GM19467 (cell line): ENCODE measurements at regions not wholly inside any gene's neighbourhood (a gene's known extent, or its start where the extent isn't known, plus 50 kb on each side); places are given as distances from the start of the nearest gene placed in this dataset.
"Not testable (repeated sequence)": the region's sequence is repeated elsewhere in the genome, so short reads cannot be mapped to it uniquely, and the experiment has no call there.

ENCODE experiments used
- ATAC-seq: cut with Tn5 transposase; IDR thresholded peaks from one replicate; pipeline ENCODE4 v1.9.1; 2021; ENCODE audit warnings: mild to moderate bottlenecking, moderate library complexity; ENCODE audit not compliant: unreplicated experiment

DNA sequence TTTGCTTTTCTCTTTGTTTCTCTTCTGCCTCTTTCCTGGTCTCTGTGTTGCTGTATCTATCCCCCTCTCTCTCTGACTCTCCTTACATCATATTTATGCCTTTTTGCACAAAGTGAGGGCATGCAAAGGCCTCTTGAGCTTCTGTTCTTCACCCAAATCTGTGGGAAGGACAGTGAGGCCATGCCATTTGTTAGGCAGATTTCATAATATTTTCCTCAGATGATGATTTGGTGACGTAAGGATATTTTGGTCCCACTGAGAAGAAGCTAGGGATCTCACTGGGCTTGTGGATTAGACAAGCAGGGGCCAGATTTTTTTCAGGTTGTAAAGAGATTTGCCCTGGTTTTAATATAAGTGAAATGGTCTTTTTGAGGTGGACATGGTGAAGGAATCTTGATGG is 249.4 kb upstream of the USP24 start:
- no peak for ATAC-seq

DNA sequence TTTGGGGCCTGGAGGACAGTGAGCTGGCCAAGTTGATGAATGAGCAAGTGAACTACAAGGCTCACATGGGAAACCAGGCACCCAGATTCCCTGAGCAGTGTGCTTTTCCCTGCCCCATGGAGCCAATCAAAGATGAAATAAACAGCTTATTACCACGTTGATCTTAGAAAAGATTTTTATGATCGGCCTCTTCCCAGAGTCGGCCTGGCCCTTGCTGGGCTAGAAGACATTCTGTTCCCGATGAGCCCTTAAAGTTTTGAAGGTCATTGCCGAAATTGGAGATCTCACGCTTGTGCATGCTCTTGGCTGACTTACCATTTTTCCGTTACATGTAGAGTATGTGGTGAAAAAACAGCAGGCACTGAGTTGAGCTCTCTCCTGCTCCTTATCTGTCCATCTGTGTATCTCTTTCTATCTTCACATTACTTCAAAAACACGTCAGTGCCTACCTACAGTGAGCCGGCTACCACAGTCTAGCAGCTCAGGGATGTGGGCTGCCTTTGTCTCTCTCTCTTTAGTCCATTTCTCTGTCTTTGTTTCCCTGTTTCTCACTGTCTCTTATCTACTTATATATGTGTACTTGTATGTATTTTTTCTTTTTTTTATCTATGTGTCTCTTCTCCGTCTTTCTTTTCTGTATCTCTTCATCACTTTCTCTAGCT is 248.8 kb upstream of the USP24 start:
- ATAC-seq = no peak

DNA sequence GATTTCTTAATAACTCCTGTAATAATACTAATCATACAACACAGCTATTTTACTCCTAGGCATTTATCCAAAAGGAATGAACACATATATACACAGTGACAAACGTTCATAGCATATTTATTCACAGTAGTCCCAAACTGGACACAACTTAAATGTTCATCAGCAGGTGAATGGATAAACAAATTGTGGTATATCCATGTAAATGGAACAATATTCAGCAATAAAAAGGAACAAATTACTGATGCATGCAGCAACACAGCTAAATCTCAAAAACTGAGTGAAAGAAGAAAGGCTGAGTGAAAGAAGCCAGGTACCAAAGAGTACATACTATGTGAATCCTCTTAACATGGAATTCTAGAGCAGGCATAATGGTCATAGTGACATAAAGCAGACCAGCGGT is 242.7 kb upstream of the USP24 start:
- ATAC-seq = no peak

DNA sequence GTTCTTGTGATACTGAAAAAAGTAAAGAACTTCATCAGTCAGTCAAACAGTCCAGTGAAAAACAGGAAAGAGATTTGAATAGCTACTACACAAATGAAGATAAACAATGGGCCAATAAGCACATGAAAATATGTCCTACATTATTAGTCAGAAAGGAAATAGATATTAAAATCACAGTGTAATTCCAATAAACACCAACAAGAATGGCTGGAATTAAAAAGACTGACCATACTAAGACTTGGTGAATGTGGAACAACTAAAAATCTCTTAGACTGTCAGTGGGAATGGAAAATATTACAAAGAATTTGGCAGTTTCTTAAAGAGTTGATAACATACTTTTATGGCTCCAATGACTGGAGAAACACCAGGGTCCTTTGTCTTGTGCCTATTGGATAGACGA is 241.8 kb upstream of the USP24 start:
- ATAC-seq = no peak

DNA sequence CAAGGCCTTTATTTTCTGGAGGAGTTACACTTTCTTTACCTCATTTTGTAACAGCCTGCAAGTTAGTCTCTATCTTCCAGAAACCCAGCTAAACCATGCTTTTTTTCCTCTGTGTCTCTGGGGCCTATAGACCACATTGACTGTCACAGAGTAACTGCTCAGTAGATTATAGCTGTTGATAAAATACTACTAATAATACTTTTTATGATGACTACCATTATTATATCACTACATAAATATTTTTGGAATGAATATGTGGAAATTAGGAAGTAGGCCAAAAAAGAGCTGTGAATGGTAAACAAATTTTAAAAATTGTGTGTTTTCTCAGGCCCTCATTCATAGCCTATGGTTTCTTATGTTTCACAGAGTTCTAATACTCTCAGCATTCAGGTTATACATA is 233.1 kb upstream of the USP24 start:
- ATAC-seq = no peak

DNA sequence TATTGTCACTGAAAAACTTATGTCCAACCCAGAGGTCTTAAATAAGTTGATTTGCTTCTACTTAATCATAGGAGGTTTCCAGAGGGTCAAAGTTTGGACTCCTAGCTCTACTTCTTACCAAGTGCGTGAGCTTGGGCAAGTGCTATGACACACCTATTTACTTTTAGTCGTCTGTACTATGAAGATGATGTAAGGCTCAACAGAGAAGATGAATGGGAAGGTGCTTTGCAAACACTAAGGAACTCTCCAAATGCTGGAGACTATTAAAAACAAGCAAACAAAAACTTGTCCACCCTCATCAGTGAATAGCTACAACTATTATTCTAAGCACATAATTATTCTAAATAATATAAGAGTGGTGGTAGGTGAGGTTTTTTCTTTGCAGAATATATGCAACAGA is 232.3 kb upstream of the USP24 start:
- no peak for ATAC-seq

DNA sequence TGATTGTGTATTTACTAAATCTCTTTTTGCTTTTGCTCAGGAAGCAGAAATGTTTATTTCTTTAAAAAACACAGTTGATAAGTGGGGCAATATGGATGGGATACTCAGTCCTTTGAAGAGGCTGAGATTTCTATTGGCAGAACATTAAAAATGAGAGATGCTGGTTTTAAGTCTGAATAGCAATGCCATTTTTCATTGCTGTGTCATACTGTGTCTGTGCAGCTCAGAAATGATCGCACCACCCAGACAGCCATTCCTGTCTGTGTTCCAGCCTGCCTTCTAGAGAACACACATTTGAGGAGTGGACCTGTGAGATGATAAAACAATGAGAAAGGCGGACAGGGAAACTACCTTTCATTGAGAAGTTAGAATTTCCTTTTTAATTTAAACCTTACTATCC is 231.2 kb upstream of the USP24 start:
- ATAC-seq = no peak

DNA sequence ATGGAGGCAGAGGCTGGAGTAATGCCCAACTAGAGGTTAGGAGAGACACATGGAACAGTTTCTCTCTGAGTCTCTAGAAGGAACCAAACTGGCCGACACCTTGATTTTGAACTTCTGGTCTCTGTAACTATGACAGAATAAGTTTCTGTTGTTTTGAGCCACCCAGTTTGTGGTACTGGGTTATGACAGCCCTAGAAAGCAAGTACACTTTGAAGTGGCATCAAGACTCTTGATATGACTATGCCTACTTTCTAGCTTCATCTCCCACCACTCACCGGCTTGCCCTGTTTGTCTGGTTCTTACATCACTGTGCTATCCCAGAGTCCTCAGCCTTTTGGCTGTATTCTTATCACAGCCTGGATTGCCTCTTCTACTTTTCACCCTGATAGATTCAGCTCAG is 230.3 kb upstream of the USP24 start:
- ATAC-seq = no peak

DNA sequence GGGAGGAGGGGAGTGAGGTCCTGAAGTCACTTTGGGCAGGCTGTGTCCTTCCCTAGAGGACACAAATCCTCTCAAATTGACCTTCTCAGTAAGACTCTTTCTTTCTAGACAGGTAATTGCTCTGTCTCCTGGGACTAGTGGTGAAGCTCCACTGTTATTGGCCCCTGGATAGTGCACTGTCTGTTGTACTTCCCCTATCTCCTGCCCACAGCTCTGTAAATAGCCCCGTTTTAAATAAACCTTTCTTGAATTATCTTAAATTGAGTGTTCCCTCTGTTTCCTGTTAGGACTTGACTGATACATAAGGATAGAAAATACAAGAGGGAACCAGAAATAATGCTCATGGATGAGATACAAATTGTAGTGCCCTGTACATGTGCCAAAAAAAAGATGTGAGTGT is 229.5 kb upstream of the USP24 start:
- ATAC-seq = no peak

DNA sequence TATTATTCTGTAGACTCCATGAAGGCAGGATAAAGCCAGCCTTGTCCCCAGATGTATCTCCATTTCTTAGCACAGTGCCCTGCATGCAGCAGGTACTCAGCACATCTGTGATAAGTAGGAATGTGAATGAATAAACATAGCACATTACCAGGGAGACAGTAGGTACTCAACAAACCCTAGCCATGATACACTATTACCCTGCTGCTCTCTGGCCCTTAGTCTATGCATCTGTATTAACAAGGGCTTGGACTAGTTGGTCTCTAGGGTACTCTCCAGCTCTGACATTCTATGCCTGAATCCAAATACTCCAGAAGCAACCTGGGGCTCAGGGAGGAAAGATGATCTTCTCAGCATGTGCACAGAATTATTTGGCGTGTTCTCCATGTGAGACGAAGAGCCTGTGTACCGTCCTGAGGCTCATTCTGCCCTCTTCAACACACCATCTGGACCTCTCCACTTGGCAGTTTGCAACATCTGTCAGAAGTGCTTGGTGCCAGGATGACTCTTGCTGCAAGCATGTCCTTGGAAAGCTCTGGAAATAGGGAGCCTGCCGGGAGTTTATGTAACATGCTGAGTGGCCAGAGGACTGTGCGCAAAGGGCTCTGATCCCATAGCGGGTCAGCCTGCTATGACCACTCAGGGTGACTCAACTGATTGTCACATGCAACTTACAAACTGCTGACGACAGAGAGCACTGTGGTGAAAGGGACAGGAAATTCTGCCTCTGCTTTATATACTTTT is 228.2 kb upstream of the USP24 start:
- no peak for ATAC-seq

DNA sequence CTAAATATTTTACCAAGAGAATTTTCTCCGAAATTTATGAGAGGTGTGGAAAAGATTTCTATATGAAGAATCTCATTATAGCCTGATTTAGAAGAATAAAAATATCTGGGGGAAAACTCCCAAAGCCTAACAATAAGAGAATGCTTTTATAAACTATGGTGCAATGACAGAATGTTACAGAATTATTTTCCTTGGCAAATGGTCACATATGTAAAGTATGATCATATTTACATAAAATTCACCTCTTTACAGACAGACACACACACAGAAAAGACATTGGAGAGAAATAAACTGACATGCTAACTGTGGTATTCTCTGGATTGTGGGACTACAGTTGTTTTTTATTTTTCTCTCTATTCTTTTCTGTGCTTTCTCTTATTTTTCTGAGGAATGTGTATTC is 226.3 kb upstream of the USP24 start:
- ATAC-seq = no peak

DNA sequence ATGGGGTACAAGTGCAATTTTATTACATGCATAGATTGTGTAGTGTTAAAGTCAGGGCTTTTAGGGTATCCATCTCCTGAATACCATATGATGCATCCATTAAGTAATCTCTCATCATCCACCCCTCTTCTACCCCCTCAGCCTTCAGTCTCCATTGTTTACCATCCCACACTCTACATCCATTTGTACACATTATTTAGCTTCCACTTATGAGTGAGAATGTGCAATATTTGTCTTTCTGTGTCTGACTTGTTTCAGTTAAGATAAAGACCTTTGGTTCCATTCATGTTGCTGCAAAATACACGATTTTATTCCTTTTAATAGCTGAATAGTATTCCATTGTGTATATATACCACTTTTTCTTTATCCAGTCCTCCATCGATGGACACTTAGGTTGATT is 222.5 kb upstream of the USP24 start:
- ATAC-seq = no peak

DNA sequence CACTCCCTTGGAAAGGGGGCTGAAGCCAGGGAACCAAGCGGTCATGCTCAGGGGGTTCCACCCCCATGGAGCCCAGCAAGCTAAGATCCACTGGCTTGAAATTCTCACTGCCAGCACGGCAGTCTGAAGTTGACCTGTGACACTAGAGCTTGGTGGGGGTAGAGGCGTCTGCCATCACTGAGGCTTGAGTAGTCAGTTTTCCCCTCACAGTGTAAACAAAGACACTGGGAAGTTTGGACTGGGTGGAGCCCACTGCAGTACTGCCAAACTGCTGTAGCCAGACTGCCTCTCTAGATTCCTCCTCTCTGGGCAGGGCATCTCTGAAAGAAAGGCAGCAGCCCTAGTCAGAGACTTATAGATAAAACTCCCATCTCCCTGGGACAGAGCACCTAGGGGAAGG is 215.6 kb upstream of the USP24 start:
- not testable (repeated sequence) for ATAC-seq

DNA sequence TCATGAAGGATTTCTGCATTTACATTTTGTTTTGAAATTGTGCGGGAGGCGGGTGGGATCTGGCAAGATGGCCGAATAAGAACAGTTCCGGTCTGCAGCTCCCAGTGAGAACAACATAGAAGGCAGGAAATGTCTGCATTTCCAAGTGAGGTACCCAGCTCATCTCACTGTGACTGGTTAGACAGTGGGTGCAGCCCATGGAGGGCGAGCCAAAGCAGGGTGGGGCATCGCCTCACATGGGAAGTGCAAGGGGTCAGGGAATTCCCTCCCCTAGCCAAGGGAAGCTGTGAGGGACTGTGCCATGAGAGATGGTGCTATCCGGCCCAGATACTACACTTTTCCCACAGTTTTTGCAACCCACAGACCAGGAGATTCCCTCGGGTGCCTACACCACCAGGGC is 215.0 kb upstream of the USP24 start:
- not testable (repeated sequence) for ATAC-seq

DNA sequence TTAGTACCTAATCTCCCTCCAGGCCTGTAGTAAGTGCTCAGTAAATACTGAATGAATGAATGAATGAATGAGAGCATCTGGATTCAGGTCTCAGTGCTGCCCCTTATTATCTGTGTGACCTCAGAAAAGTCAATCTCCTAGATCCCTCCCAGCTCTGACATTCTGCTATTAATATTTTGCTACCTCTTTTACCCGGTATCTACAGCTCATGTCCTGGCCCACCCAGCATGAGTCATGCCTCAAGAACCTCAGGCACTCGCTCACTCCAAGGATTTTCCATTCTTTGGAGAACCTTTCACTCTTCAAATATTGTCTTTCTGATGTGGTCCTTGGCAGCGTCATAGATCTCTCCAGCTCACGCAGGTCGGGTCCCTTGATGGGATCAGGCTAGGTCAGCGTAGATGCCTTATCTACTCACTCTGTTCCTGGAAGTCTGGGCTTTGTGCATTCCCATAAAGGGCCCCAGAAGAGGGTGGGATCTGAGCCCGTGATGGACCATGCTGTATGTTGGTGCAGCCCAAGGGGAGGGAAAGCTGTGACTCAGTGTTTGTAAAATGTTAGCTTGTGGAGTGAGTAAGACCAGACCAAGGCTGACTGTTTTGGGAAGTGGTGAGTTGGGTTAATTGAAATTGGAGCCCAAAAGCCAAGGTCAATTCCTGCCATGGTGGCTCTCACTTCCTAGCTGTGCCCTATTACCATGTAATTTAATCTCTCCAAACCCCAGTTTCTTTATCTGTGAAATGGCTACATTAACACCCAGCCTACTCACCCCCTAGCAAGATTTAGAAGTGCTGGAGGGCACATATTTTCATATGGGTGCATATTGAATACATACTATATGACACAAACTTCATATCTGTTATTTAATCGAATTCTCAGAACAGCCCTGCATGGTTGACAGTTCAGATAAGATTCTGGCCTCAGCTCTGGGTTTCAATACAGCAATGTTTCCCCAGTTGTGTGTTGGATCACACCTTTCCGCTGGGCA is 214.1 kb upstream of the USP24 start:
- ATAC-seq = no peak

DNA sequence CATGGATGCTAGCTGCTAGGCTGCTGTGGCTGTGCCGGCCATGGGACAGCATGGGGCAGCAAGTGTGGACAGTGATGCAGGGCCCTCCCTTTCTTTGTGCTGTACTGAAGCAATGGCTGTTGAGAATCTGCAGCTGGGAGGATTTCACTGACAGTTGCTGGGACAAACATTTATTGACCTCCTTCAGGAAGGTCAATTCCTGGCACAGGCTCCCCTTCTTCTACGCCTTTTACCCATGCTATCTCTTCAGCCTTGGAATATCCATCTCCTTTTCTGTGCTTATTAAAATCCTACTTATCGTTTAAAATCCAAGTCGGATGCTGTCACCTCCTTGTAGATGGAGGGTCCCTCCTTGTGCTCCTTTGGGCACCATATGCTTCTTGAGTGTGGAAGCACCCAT is 213.1 kb upstream of the USP24 start:
- no peak for ATAC-seq

DNA sequence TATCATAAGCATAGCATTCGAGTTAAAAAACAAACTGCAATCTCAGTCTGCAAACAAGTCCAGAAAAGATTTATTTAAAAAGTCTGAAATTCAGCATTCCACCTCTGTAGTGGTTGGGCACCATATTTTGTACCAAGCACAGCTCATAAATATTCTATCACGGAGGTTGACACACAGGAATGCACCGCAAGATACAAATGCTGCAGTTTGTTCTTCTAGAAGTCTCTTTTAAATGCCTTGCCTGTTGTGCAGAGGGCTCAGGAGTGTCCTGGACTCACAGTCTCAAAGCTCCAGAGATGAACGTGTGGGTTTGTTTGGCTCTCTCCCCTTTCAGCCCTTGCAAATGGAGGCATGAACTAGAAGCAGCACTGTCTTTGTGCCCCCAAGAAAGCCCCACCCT is 212.4 kb upstream of the USP24 start:
- ATAC-seq = no peak

DNA sequence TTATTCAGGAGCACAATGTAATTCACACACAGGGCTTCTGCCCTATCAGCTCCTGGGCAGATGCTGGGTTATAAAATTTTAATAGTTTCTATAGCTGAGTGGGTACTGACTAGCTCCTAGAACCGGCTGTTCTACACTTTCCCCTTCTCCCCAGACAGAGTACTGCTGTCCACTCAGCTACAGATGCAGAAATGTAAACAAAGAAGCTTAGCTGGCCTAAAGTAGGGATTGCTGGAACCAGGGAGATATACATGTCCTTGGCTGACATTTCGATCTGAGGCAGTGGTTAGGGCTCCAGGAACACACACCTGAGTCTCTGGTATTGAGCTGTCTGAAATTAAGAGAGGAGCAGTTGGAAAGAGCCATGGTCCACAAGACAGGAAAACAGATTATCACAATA is 211.5 kb upstream of the USP24 start:
- no peak for ATAC-seq

DNA sequence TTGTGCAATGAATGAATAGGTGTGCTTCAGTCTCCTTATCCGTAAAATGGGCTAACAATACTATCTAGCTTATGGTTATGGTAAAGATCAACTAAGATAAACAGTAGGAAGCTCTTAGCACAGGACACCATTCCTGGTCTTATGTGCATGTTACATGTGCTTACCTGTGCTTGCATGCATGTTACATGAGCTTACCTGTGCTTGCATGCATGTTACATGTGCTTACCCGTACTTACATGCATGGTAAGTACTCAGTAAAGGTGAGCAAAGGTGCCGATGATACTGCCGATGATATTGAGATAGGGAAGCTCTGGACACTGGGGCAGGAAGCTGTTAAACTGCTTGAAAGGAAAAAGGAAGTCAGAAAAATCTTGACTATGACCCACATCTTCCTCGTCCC is 211.0 kb upstream of the USP24 start:
- ATAC-seq = no peak

DNA sequence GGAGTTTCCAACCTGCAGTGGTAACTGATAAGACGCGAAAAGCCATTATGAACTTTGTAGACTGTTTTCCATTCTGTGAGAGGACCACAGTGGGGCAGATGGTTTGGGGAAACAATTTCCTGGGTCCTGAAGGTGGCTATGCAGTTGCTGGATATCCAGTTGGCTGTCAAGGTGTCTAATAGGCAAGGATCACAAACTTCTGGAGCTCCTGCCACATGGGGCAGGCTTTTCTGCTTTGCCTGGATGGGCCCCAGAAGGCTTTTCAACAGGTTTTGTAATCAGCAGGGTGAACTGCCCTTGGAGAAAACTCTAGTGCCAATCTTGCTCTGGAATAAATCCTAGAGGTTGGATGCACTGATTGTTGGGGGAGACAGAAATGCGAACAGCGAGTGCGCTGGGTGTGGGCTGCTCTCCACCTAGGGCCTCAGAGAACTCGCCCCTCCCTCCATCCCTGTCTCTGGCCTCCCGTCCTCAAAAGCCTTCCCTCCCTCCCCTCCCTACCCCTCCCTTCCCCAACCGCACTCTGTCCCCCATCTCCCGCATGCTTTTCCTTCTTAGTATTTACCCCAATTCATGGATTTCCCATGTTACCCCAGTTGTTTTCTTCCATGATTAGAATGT is 210.3 kb upstream of the USP24 start:
- ATAC-seq = no peak

DNA sequence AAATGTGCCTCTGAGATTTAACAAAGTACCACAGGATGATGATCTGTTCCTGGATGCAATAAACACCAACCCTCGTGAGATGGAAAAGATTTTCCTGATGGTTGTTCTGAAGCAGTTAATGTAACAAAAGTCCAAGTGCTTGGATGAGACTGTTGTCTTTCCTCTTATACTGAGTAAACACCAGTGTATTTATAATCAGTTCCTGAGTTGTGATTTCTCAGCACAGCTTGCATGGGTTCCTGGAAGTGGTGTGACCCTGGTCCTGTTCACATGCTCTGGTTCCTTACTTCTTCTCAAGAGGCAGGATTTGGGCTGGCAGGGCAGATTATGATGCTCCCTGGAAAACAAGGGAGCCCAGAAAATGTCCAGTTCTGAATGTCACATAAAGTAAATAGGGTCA is 208.2 kb upstream of the USP24 start:
- no peak for ATAC-seq
